SU-DHL-6 (cell line): ENCODE measurements at regions not wholly inside any gene's neighbourhood (a gene's known extent, or its start where the extent isn't known, plus 50 kb on each side); places are given as distances from the start of the nearest gene placed in this dataset.

ENCODE experiments used
- EZH2phosphoT487 ChIP-seq: fragments of 200-600 bp; sonication (generic), shearing (Covaris generic); conservative IDR thresholded peaks from 2 replicates; pipeline ENCODE4 v1.6.1; 2018; ENCODE audit warnings: mild to moderate bottlenecking, antibody characterized with exemption, low read length, moderate library complexity, mixed read lengths
- TF ChIP-seq, protein P1 (sequence below): fragments of 200-600 bp; sonication (generic); IDR thresholded peaks from one replicate; pipeline ENCODE4 v1.5.1; 2017; ENCODE audit warnings: antibody characterized with exemption, mild to moderate bottlenecking, low read length, moderate library complexity; ENCODE audit not compliant: insufficient read depth, poor library complexity, severe bottlenecking

DNA sequence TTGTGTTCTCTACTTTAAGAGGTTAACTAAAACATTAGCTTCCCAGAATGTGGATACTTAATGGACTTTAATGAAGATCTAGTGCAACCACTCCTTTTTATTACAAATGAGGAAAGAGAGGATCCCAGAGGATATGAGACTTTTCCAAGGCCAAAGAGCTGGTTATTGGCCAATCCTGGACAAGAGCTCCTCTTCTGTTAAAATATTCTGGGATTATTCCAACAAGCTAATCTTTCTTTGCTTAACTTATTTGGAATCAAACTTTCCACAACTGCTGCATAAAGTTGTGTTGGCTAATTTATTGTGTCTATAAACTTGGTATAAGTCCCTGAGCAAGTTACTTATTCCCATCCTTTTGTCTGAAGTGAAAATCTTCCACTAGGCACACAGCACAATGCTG is 174.2 kb upstream of the HCCS start:
- TF ChIP-seq, protein P1, sequence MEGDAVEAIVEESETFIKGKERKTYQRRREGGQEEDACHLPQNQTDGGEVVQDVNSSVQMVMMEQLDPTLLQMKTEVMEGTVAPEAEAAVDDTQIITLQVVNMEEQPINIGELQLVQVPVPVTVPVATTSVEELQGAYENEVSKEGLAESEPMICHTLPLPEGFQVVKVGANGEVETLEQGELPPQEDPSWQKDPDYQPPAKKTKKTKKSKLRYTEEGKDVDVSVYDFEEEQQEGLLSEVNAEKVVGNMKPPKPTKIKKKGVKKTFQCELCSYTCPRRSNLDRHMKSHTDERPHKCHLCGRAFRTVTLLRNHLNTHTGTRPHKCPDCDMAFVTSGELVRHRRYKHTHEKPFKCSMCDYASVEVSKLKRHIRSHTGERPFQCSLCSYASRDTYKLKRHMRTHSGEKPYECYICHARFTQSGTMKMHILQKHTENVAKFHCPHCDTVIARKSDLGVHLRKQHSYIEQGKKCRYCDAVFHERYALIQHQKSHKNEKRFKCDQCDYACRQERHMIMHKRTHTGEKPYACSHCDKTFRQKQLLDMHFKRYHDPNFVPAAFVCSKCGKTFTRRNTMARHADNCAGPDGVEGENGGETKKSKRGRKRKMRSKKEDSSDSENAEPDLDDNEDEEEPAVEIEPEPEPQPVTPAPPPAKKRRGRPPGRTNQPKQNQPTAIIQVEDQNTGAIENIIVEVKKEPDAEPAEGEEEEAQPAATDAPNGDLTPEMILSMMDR, result no peak
- no peak for TF ChIP-seq EZH2phosphoT487
